HCT116 (cell line): ENCODE measurements at regions not wholly inside any gene's neighbourhood (a gene's known extent, or its start where the extent isn't known, plus 50 kb on each side); places are given as distances from the start of the nearest gene placed in this dataset.

Experiments used
- ATAC-seq: fragments of 200-7000 bp; cut with Tn5 transposase; 2 replicates; pipeline ENCODE4 v1.9.1; 2020; ENCODE audit warnings: mild to moderate bottlenecking, moderate library complexity
- BruUV-seq: library from RNA; stranded (reverse); fragments of 400-500 nt; replicated peaks from 2 replicates; lab custom pipeline; 2021; lab: Mats Ljungman, UMichigan
- CTCF ChIA-PET: fragments of 300-600 bp; sonication (Branson Sonifier 250); formaldehyde crosslinking; loops from one replicate; lab custom pipeline; 2021; ENCODE audit warnings: antibody characterized with exemption; lab: Charles Lee
- POLR2A ChIA-PET: fragments of 300-600, 350-600 bp; sonication (Branson Sonifier 250); formaldehyde crosslinking; loops from one replicate; lab custom pipeline; 2021; ENCODE audit warnings: antibody characterized with exemption; lab: Charles Lee
- RAD21 ChIA-PET, 2 experiments: fragments of 300-600 bp; sonication (Branson Sonifier 250); formaldehyde crosslinking; loops; one replicate each; lab custom pipeline; 2023; ENCODE audit warnings: low total read pairs in 2 of 2; ENCODE audit not compliant: uncharacterized antibody in 2 of 2, unreplicated experiment in 2 of 2, low non-redundant PET in 1 of 2; lab: Charles Lee
- DNase-seq: peaks from one replicate; pipeline ENCODE4 v3.0.0-alpha.2; 2010; ENCODE audit warnings: low read depth, low spot score
- H2AFZ ChIP-seq: fragments of 200-600 bp; shearing (Covaris generic), sonication (generic); 2 replicates; pipeline ENCODE4 v1.6.1; 2017; ENCODE audit warnings: low read depth, mixed run types, mixed read lengths, antibody characterized with exemption, low read length; ENCODE audit not compliant: poor library complexity, severe bottlenecking
- H3K27ac ChIP-seq: 2 replicates; pipeline ENCODE4 v1.5.1; 2012; ENCODE audit warnings: low read depth, low read length
- H3K27me3 ChIP-seq: fragments of 200-600 bp; sonication (generic); 2 replicates; pipeline ENCODE4 v1.6.1; 2016; ENCODE audit warnings: mixed run types, low read length, mixed read lengths; ENCODE audit not compliant: insufficient read depth
- H3K36me3 ChIP-seq, 2 experiments: fragments of 200-500 bp in 1 of 2; fragments of 200-600 bp in 1 of 2; sonication (Bioruptor generic) in 1 of 2; sonication (generic) in 1 of 2; 2 replicates each; pipeline versions ENCODE4 v1.5.1 to v1.6.1; 2014 to 2016; ENCODE audit warnings: low read length in 2 of 2, inconsistent platforms in 1 of 2, mixed read lengths in 1 of 2, mixed run types in 1 of 2; ENCODE audit not compliant: insufficient read depth in 2 of 2, control insufficient read depth in 1 of 2
- H3K4me1 ChIP-seq, 2 experiments: fragments of 200-600 bp in 1 of 2; sonication (generic) in 1 of 2; 2 replicates each; pipeline versions ENCODE4 v1.5.1 to v1.6.1; 2012 to 2017; ENCODE audit warnings: low read length in 2 of 2, inconsistent platforms in 1 of 2, mild to moderate bottlenecking in 1 of 2, mixed read lengths in 1 of 2, mixed run types in 1 of 2, moderate library complexity in 1 of 2; ENCODE audit not compliant: insufficient read depth in 2 of 2, control insufficient read depth in 1 of 2
- H3K4me2 ChIP-seq: fragments of 200-600 bp; sonication (generic); 2 replicates; pipeline ENCODE4 v1.6.1; 2017; ENCODE audit warnings: mixed run types, low read length, mixed read lengths
- H3K4me3 ChIP-seq, 2 experiments: fragments of 200-600 bp in 1 of 2; sonication (generic) in 1 of 2; replicated peaks in 1 of 2; 2 replicates each; pipeline ENCODE4 v1.5.1; 2011 to 2016; ENCODE audit warnings: low read length in 2 of 2, control low read depth in 1 of 2, low read depth in 1 of 2, mild to moderate bottlenecking in 1 of 2, mixed read lengths in 1 of 2, mixed run types in 1 of 2
- H3K79me2 ChIP-seq: fragments of 200-600 bp; sonication (generic); 2 replicates; pipeline ENCODE4 v1.6.1; 2017; ENCODE audit warnings: mild to moderate bottlenecking, mixed run types, low read length, moderate library complexity, mixed read lengths; ENCODE audit not compliant: insufficient read depth
- H3K9ac ChIP-seq: fragments of 200-600 bp; sonication (generic); 2 replicates; pipeline ENCODE4 v1.6.1; 2016; ENCODE audit warnings: low read length, mixed read lengths
- H3K9me2 ChIP-seq: fragments of 200-600 bp; sonication (generic), shearing (Covaris generic); 2 replicates; pipeline ENCODE4 v1.6.1; 2017; ENCODE audit warnings: mixed run types, mild to moderate bottlenecking, moderate library complexity; ENCODE audit not compliant: insufficient read depth
- H3K9me3 ChIP-seq, 2 experiments: fragments of 200-500 bp in 1 of 2; fragments of 200-600 bp in 1 of 2; sonication (Bioruptor generic) in 1 of 2; sonication (generic) in 1 of 2; 2 replicates each; pipeline ENCODE4 v1.6.1; 2014 to 2017; ENCODE audit warnings: low read length in 2 of 2, mixed read lengths in 2 of 2, inconsistent platforms in 1 of 2, low read depth in 1 of 2, mild to moderate bottlenecking in 1 of 2, mixed run types in 1 of 2, moderate library complexity in 1 of 2; ENCODE audit not compliant: control insufficient read depth in 1 of 2, insufficient read depth in 1 of 2
- H4K20me1 ChIP-seq: fragments of 200-600 bp; sonication (generic), shearing (Covaris generic); 2 replicates; pipeline ENCODE4 v1.6.1; 2017; ENCODE audit warnings: mixed run types, mild to moderate bottlenecking, moderate library complexity; ENCODE audit not compliant: insufficient read depth
- CEBPB ChIP-seq: IDR thresholded peaks from 2 replicates; pipeline ENCODE4 v1.6.1; 2012; ENCODE audit warnings: low read depth
- EGR1 ChIP-seq: IDR thresholded peaks from 2 replicates; pipeline ENCODE4 v1.6.1; 2012; ENCODE audit warnings: low read depth
- ELF1 ChIP-seq: IDR thresholded peaks from 2 replicates; pipeline ENCODE4 v1.6.1; 2012; ENCODE audit warnings: low read depth, borderline replicate concordance
- EZH2 ChIP-seq: fragments of 200-600 bp; sonication (generic); IDR thresholded peaks from 2 replicates; pipeline ENCODE4 v1.6.1; 2017; ENCODE audit warnings: antibody characterized with exemption, mixed run types
- EZH2phosphoT487 ChIP-seq: fragments of 200-600 bp; IDR thresholded peaks from 2 replicates; pipeline ENCODE4 v1.6.1; 2018; ENCODE audit warnings: antibody characterized with exemption, borderline replicate concordance
- FOSL1 ChIP-seq: IDR thresholded peaks from 2 replicates; pipeline ENCODE4 v1.6.1; 2012; ENCODE audit warnings: low read depth
- JUND ChIP-seq: IDR thresholded peaks from 2 replicates; pipeline ENCODE4 v1.6.1; 2012
- POLR2A ChIP-seq: IDR thresholded peaks from 2 replicates; pipeline ENCODE4 v1.7.0; 2011; ENCODE audit warnings: borderline replicate concordance; ENCODE audit not compliant: insufficient read depth, insufficient read length; ENCODE audit errors: extremely low read depth
- POLR2AphosphoS5 ChIP-seq: IDR thresholded peaks from 2 replicates; pipeline ENCODE4 v1.6.1; 2011; ENCODE audit warnings: mild to moderate bottlenecking, low read depth, low read length, moderate library complexity
- SIN3A ChIP-seq: IDR thresholded peaks from 2 replicates; pipeline ENCODE4 v1.6.1; 2012; ENCODE audit warnings: low read depth
- SP1 ChIP-seq: IDR thresholded peaks from 2 replicates; pipeline ENCODE4 v1.6.1; 2012; ENCODE audit warnings: low read depth
- SRF ChIP-seq: IDR thresholded peaks from 2 replicates; pipeline ENCODE4 v1.6.1; 2012; ENCODE audit warnings: low read depth
- TCF7L2 ChIP-seq: IDR thresholded peaks from 2 replicates; pipeline ENCODE4 v1.7.0; 2011; ENCODE audit warnings: borderline replicate concordance, inconsistent platforms; ENCODE audit not compliant: insufficient read depth, insufficient read length; ENCODE audit errors: extremely low read depth
- YY1 ChIP-seq: IDR thresholded peaks from 2 replicates; pipeline ENCODE4 v1.6.1; 2011; ENCODE audit warnings: low read length, low read depth, moderate library complexity, mild to moderate bottlenecking; ENCODE audit not compliant: insufficient replicate concordance; ENCODE audit errors: extremely low read depth
- intact Hi-C: fragments of 100-400 bp; cut with micrococcal nuclease; formaldehyde crosslinking; loops from 2 replicates; pipeline ENCODE4 v1.10.0; 2022
- TF ChIP-seq, protein P1 (sequence below): IDR thresholded peaks from 2 replicates; pipeline ENCODE4 v1.6.1; 2012
- TF ChIP-seq, protein P2 (sequence below): IDR thresholded peaks from 2 replicates; pipeline ENCODE4 v1.6.1; 2011; ENCODE audit warnings: mild to moderate bottlenecking, low read length, moderate library complexity; ENCODE audit not compliant: insufficient replicate concordance; ENCODE audit errors: extremely low read depth

DNA sequence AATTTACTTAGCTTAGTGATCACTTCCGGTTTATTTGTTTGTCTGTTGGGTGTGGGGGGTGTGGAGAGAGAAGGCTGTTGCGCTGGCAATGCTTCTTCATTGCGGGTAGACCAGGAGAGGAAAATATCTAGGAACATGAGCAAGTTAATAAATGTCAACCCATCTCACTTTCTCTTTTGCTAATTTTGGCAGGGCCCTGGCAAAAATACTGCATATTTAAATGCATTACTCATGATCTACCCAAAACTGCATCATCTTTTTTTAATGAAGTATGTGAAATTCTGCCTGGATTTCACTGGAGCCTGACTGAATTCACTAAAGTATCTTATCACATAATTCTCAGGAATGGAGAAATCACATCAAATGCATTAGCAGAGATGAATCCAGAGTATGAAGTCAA lies 1131.0 kb upstream of the NXPH2 start:
- no peak for TF ChIP-seq FOSL1
- no peak for TF ChIP-seq CEBPB
- TF ChIP-seq EZH2, result no peak
- no peak for TF ChIP-seq JUND
- no peak for TF ChIP-seq SIN3A
- no peak for TF ChIP-seq ELF1
- no peak for TF ChIP-seq SP1
- TF ChIP-seq POLR2AphosphoS5, result no peak
- TF ChIP-seq, protein P1, sequence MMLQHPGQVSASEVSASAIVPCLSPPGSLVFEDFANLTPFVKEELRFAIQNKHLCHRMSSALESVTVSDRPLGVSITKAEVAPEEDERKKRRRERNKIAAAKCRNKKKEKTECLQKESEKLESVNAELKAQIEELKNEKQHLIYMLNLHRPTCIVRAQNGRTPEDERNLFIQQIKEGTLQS, result no peak
- TF ChIP-seq POLR2A, result no peak
- TF ChIP-seq, protein P2, sequence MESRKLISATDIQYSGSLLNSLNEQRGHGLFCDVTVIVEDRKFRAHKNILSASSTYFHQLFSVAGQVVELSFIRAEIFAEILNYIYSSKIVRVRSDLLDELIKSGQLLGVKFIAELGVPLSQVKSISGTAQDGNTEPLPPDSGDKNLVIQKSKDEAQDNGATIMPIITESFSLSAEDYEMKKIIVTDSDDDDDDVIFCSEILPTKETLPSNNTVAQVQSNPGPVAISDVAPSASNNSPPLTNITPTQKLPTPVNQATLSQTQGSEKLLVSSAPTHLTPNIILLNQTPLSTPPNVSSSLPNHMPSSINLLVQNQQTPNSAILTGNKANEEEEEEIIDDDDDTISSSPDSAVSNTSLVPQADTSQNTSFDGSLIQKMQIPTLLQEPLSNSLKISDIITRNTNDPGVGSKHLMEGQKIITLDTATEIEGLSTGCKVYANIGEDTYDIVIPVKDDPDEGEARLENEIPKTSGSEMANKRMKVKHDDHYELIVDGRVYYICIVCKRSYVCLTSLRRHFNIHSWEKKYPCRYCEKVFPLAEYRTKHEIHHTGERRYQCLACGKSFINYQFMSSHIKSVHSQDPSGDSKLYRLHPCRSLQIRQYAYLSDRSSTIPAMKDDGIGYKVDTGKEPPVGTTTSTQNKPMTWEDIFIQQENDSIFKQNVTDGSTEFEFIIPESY, result no peak
- TF ChIP-seq TCF7L2, result no peak
- TF ChIP-seq SRF, result no peak
- TF ChIP-seq EGR1, result no peak
- no peak for TF ChIP-seq EZH2phosphoT487
- TF ChIP-seq YY1, result no peak
- TF ChIP-seq, all 23 proteins: peak for 0
- Histone ChIP-seq H3K4me3 (no peak overlapping the region), H3K79me2 (no peaks in the 10 kb centered on the region), H3K36me3 (no peaks in the 10 kb centered on the region), H3K9me3 (no peaks in the 10 kb centered on the region), H4K20me1 (no peaks in the 10 kb centered on the region), H3K9ac (no peak overlapping the region), H3K27ac (no peak overlapping the region), H3K27me3 (no peaks in the 10 kb centered on the region), H3K4me2 (no peak overlapping the region), H3K4me1 (no peaks in the 10 kb centered on the region), H3K9me2 (peaks cover 6% of the 10 kb centered on the region; the same call in 1 of the 2 replicates), H2AFZ (no peak overlapping the region)
- DNase-seq, result no peak
- BruUV-seq, result no TSS peak
- CTCF ChIA-PET, result no interaction called here
- POLR2A ChIA-PET, result no interaction called here
- ATAC-seq, result no peak
- intact Hi-C loops, result no loop called here
- RAD21 ChIA-PET, result no interaction called here
